GM19025 (cell line): ENCODE measurements at regions not wholly inside any gene's neighbourhood (a gene's known extent, or its start where the extent isn't known, plus 50 kb on each side); places are given as distances from the start of the nearest gene placed in this dataset.

Source experiments
- ATAC-seq: cut with Tn5 transposase; IDR thresholded peaks from one replicate; pipeline ENCODE4 v1.9.1; 2021; ENCODE audit warnings: mild to moderate bottlenecking, low read depth, moderate library complexity; ENCODE audit not compliant: unreplicated experiment

DNA sequence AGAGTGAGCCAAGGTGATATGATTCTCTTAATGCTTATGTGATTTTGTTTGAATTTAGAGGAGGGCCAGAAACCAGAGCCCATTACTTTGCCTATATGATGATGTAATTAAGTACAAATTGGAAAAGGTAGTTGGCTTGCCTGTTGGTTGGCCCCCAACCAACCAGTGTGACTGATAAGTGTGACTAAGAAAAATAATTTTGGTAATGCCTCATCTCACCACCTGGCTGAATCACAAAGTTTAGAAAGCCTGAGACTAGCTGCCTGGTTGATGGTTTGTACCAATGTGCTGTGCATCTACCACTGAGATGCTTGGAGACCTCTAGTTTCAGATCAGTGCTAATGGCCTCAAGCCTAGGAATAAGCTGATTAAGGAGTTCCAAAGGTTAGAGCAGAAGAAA is 338.7 kb downstream of the CDH2 start:
- no peak for ATAC-seq

- ATAC-seq: no peak
These were observed 350.8 kb downstream of the CDH2 start for GRCh38 chr18:27826101-27826500.

GRCh38 chr18:27825689-27826088 is 351.2 kb downstream of the CDH2 start:
- no peak for ATAC-seq

- ATAC-seq: no peak
These were observed 351.9 kb downstream of the CDH2 start for GRCh38 chr18:27824841-27825681.

GRCh38 chr18:27824275-27824674 is 352.7 kb downstream of the CDH2 start:
- ATAC-seq: no peak

DNA sequence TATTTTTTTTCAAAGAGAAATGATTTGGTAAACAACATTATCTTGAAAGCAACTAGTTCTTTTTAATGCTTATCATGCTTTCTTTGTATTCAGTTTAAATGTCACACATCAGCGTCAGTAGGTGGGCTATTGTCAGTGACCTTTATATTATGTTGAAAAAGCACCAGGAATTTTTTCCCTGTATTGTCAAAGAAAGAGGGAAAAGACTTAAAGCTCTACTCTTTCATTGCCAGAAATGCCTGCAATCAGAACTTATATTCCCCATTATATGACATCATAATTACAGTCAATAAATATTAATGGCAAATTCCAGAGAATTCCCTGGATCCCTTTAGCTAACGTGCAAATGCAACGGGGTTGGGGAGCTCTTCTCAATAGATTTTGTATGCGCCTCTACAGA is 353.9 kb downstream of the CDH2 start:
- ATAC-seq: no peak

DNA sequence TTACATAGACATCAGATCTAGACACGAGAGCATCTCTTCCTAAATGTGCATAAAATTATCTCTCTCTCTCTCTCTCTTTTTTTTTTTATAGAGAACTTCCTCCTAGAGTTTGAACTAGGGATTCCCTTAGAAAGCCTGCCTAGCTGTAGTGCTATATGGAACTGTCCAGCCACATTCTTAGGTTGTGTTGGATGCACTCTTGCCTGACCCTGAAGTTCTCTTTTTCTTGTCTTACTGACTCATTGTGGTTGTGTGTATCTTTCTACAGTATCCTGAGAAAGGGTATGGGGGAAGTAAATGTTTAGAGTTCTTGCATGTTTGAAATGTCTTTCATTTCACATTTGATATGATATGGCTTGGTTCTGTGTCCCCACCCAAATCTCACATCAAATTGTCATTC is 368.2 kb downstream of the CDH2 start:
- ATAC-seq: no peak

DNA sequence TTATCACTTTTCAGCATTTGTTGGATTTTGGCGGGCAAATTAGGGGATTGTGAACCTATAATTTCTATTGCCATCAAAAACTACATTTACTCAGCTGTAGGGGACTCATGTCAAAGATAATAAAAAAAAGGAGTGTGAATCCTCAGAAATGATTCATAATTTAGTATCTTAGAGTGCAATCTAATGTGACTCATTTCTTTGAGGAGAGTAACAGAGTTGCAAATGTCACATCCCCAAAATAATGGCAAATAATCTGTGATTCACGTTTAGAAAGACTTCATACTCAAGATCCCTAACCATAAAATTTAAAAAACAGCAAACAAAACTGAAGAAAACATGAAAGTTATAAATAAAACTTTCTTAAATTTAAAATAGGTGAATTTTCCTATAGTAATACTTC is 373.0 kb downstream of the CDH2 start:
- ATAC-seq: no peak

DNA sequence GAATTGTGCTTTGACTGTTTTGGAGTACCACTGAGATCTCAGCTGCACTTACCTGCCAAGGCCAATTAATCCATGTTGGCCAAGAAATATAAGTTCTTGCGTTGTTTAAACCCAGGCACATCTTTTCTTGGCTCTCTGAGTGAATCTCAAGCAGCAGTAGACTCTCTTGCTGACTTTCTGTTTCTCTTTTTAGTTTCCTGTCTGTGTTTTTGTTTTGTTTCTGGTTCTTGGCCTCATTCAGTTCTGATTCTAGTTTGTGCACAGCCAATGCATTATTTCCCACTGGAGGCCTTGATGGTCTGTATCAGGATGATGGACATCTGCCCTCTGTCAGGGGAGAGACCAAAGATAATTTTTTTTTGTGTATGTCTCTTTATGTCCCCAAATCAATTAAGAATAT is 379.4 kb downstream of the CDH2 start:
- peak; percentile 71 for ATAC-seq

GRCh38 chr18:27794181-27794926 is 382.6 kb downstream of the CDH2 start:
- no peak for ATAC-seq

DNA sequence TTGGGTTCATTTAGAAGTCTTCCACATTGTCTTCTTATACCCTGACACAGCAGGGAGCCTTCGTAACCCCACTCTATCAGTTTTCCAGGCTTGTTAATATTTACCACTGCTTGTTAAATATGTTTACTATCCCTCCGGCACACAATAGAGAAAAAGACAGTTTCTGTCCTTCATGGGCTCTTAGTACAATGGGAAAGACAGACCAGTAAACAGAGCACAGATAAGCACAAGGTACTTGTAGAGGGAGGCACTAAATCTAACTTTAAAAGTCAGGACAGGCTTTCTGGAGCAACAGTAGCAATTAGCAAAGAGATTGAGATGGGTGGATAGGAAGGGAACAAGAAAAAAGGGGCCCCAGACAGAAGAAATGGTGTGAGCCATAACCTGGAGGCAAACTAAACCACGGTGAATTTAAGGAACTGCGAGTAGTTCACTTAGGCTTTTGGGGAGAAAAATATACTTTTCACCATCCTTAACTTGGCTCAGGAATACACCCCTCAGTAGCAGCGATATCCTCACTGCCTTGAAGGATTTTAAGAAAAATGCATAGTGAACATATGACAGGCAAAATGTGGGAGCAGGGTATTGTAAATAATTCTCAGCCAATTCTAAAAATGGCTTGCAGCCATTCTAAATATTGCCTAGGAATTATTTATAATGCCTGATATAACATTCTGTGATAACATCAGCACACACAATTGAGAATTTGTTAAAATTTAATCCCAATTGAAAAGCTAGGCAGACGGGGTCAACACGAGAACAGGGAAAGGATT is 383.7 kb downstream of the CDH2 start:
- no peak for ATAC-seq

- no peak for ATAC-seq
These were observed 387.5 kb downstream of the CDH2 start for GRCh38 chr18:27789406-27789805.

GRCh38 chr18:27787547-27787946 is 389.4 kb downstream of the CDH2 start:
- no peak for ATAC-seq

DNA sequence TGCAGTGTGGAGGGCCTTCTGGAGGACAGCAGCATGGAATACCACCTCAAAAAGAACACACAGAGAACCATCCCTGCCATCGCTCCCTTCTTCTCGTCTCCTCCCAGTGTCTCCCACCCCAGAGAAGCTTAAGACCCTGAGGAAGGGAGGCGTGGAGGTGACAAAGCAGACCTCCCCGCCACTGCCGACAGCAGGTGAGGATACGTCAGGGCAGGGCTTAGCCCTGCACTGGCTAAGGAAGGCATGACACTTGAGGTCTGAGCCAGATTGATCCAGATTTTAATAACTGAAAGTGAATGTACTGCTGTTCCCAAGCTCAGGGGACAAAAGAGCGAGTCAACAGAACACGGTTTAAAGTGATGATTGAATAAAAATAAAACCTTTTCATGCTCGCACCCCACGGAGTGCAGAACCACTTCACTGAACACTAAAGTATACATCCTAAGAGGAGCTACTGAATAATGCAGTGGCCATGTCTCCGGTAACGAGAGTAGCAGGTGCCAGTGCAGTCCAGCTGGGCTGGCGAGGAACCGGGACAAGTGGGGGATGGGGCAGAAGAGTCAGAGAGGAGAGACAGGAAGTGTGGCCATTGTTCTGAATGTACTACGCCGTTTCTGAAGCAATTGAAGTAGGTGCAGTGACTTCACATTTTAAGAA is 391.0 kb downstream of the CDH2 start:
- ATAC-seq: no peak

DNA sequence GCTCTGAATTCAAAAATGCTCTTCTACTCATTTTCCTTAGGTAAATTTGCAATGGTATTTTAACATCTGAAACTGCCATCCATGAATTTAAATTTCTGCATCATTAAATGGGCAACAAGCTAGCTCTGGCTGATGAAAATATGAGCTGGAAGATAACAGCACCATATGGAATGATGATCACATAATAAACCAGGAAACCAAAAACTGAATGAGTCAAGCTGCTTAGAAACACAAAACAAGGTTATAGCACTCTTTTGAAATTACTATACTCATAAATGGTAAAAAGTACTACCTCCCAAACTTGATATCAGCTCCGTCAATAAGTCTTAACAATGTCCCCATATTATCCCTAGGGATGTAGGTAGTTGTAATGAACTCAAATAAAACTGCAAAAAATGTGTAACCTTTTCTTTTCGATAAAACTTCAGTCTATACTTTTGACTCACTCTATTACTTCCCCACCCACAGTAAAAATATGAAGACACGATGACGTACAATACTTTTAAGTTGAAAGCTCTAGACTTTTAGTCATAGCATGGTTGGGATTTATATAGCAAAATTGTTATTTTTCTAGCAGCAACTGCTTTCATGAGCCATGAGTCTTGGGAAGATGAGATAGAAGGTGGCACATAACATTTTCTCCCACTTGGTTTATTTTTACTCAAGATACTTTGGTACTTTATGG is 396.7 kb downstream of the CDH2 start:
- no peak for ATAC-seq

DNA sequence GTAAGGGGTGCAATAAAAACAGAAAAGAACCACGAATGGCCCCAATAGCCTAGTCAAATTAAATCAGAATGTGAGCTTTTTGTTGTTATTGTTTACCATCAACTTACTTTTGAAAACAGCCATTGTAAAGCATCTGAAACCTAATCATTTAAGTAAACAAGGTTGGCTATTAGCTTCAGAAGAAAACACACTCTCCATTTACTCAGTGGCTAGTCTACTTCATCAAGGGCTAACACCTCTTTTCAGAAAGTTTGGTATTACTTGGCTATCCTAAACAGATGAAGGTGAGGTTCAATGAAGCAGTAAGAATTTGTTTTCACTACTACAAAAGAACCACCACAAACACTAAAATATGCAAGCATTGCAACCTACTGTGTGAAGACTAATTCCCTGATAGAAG is 398.0 kb downstream of the CDH2 start:
- ATAC-seq: no peak

DNA sequence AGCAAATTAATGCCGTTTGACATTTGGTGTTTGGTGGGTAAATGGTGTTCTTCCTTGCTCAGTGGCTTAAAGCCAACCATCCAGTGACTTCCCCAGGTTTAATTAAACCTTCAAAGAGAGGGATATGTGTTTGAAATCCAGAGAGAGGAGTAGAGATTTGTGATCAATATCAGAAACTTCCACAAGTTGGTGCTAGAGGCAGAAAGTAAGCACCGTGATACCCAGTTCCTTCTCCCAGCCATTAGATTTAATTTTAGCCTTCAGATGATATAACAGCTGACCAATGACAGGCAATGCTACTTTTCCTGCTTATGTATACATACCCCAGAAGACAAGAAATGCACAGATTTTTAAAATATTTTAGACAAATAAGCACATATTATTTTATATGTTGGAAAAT is 398.5 kb downstream of the CDH2 start:
- no peak for ATAC-seq

DNA sequence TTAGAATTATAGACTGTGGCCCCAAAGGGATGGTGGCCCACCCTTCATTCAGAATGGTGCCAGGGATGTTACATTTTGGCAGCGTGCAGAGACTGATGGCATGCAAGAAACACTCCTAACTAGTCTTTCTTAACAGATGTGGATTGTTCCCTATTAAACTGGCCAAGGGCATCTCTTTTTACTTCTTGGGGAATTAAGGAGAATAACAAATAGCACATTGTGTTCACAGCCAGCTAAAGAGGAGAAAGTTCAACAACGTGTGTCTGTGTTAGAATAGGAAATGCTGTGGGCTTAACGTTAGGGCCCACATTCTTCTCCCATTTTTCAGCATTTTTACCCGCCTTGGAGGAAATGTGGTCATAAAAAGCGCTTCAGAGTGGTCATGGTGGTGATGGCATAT is 404.8 kb downstream of the CDH2 start:
- no peak for ATAC-seq

- ATAC-seq: no peak
These were observed 405.4 kb downstream of the CDH2 start for GRCh38 chr18:27771571-27771970.

GRCh38 chr18:27769152-27769551 is 407.8 kb downstream of the CDH2 start:
- ATAC-seq: no peak
